ENCODE measurements at regions not wholly inside any gene's neighbourhood (a gene's known extent, or its start where the extent isn't known, plus 50 kb on each side); places are given as distances from the start of the nearest gene placed in this dataset.

GRCh38 chr6:7042654-7043545 is 64.9 kb upstream of the RREB1 start (continued):
- TF ChIP-seq KAT7 (CRISPR knock-in tag; IDR thresholded peaks at IDR 0.05; ENCODE audit: borderline replicate concordance) (peak; percentile 70; the same call in 1 of the 2 replicates), ZNF668 (CRISPR knock-in tag; IDR thresholded peaks at IDR 0.05) (0 out of 2 replicates have a peak, but pooled peaks have one; percentile 16), PKNOX1 (IDR thresholded peaks at IDR 0.05) (peak; percentile 53; the same call in 1 of the 2 replicates), NUFIP1 (IDR thresholded peaks at IDR 0.05; ENCODE audit: partially characterized antibody) (no peak), MEIS2 (IDR thresholded peaks at IDR 0.05; ENCODE audit: partially characterized antibody) (peak; percentile 69)

GRCh38 chr6:7045331-7045730 is 62.4 kb upstream of the RREB1 start:
- H3K27me3 ChIP-seq (ENCODE audit: control insufficient read depth in 2 of 2, insufficient read depth in 2 of 2, low read length in 2 of 2): no peaks in the 10 kb centered on the region
- WGBS (ENCODE audit: insufficient coverage, low coverage, missing lambda C conversion rate): 78% methylated on average over 4 of the region's 4 CpGs
- intact Hi-C loops (cut with micrococcal nuclease): no loop called here
- in situ Hi-C loops (cut with MboI): no loop called here
- no peaks in the 10 kb centered on the region for H3K36me3 ChIP-seq (ENCODE audit: control insufficient read depth, insufficient read depth, low read length)
- POLR2A ChIA-PET: interaction anchor here (1.5 kb wide), 1 partner anchor 9 kb away, joined by 5 read pairs; no protein-coding TSS in a partner anchor
- BruUV-seq (replicated peaks): no TSS peak
- H3K9me1 ChIP-seq (ENCODE audit: control insufficient read depth, insufficient read depth, low read length): no peaks in the 10 kb centered on the region
- no peaks in the 10 kb centered on the region for H4K20me1 ChIP-seq (replicated peaks; ENCODE audit: control insufficient read depth, insufficient read depth, low read length)
- ATAC-seq: no peak
- no peaks in the 10 kb centered on the region for H3K9me3 ChIP-seq (replicated peaks; ENCODE audit: control insufficient read depth, insufficient read depth, low read depth, low read length)
- H3K4me2 ChIP-seq (ENCODE audit: insufficient read depth, low read length): no peak overlapping the region
- H3K4me1 ChIP-seq (replicated peaks in 1 of 2; ENCODE audit: control insufficient read depth in 2 of 2, insufficient read depth in 2 of 2, low read length in 2 of 2): peaks cover 16 to 43% of the 10 kb centered on the region in 2 experiments
- H3K4me3 ChIP-seq: no peak overlapping the region
- no peak overlapping the region for H3K27ac ChIP-seq (ENCODE audit: extremely low read depth, low read depth, low read length)
- no peaks in the 10 kb centered on the region for H3K79me2 ChIP-seq (ENCODE audit: control insufficient read depth, insufficient read depth, low read length)
- H2AFZ ChIP-seq (ENCODE audit: low read depth, low read length): no peak overlapping the region
- CTCF ChIA-PET (ENCODE audit: low intra/inter-chr PET ratio): no interaction called here
- DNase-seq (ENCODE audit: extremely low read depth in 1 of 4, low spot score in 3 of 4): no peak
- no peak overlapping the region for H3K9ac ChIP-seq (ENCODE audit: insufficient read depth in 1 of 2, low read depth in 2 of 2, low read length in 2 of 2)
- FAIRE-seq: no peak
- TF ChIP-seq ATF4 (CRISPR knock-in tag; IDR thresholded peaks at IDR 0.05): no peak
- TF ChIP-seq KLF16 (IDR thresholded peaks at IDR 0.05): no peak
- no peak for TF ChIP-seq FOXM1 (IDR thresholded peaks at IDR 0.05; ENCODE audit: low read depth)
- TF ChIP-seq FOXM1 (CRISPR knock-in tag; IDR thresholded peaks at IDR 0.05; ENCODE audit: low read depth): no peak
- no peak for TF ChIP-seq CUX1 (CRISPR knock-in tag; IDR thresholded peaks at IDR 0.05)
- no peak for TF ChIP-seq ZBED1 (IDR thresholded peaks at IDR 0.05)
- no peak for TF ChIP-seq CEBPG (CRISPR knock-in tag; IDR thresholded peaks at IDR 0.05)
- TF ChIP-seq CEBPG (tag; conservative IDR thresholded peaks at IDR 0.05 in 1 of 2, IDR thresholded peaks at IDR 0.05 in 1 of 2): no peak
- no peak for TF ChIP-seq EP300 (IDR thresholded peaks at IDR 0.05; ENCODE audit: low read length)
- no peak for TF ChIP-seq EWSR1 (IDR thresholded peaks at IDR 0.05; ENCODE audit: borderline replicate concordance, low read depth, partially characterized antibody)

Measured in K562 (cell line).